Esophagus (tissue), 2 donors: ENCODE measurements at regions not wholly inside any gene's neighbourhood (a gene's known extent, or its start where the extent isn't known, plus 50 kb on each side); places are given as distances from the start of the nearest gene placed in this dataset.
"Not testable (repeated sequence)": the region's sequence is repeated elsewhere in the genome, so short reads cannot be mapped to it uniquely, and the experiment has no call there.

Experiments
- H3K27ac ChIP-seq, 2 donors: one replicate each; pipeline ENCODE4 v1.5.1; 2013; ENCODE audit warnings: low read depth in 2 of 2, mild to moderate bottlenecking in 2 of 2, inconsistent platforms in 1 of 2, low read length in 1 of 2, moderate library complexity in 1 of 2
- H3K27me3 ChIP-seq, 2 donors: one replicate each; pipeline ENCODE4 v1.6.1; 2013; ENCODE audit warnings: low read length in 2 of 2, control low read depth in 1 of 2, mild to moderate bottlenecking in 1 of 2; ENCODE audit not compliant: insufficient read depth in 2 of 2, control insufficient read depth in 1 of 2
- H3K36me3 ChIP-seq, 2 donors: one replicate each; pipeline ENCODE4 v1.6.1; 2013; ENCODE audit warnings: low read length in 1 of 2; ENCODE audit not compliant: control insufficient read depth in 2 of 2, insufficient read depth in 2 of 2
- H3K4me1 ChIP-seq, 2 donors: one replicate each; pipeline ENCODE4 v1.6.1; 2013; ENCODE audit warnings: low read length in 1 of 2; ENCODE audit not compliant: control insufficient read depth in 2 of 2, insufficient read depth in 2 of 2
- H3K4me3 ChIP-seq, 2 donors: one replicate each; pipeline ENCODE4 v1.5.1; 2013; ENCODE audit warnings: low read length in 2 of 2, mild to moderate bottlenecking in 2 of 2, low read depth in 1 of 2, moderate library complexity in 1 of 2
- H3K9me3 ChIP-seq, 2 donors: one replicate each; pipeline ENCODE4 v1.6.1; 2013; ENCODE audit warnings: mild to moderate bottlenecking in 2 of 2, low read depth in 1 of 2, low read length in 1 of 2, moderate library complexity in 1 of 2; ENCODE audit not compliant: control insufficient read depth in 2 of 2, insufficient read depth in 1 of 2
- WGBS, 2 donors: extraction: QIAGEN DNeasy Blood & Tissue Kit; methylation state at CpG; one replicate each; pipeline ENCODE4 v1.1.7; 2013; 5-methylcytosine and 5-hydroxymethylcytosine counted together
- donor health status: healthy with polysubstance abuse.
- donor health status: Bipolar disorder and iron deficiency.

- no peaks in the 10 kb centered on the region for H3K9me3 ChIP-seq
Observed at GRCh38 chr6:6826961-6827360, 238.4 kb downstream of the LY86 start.

DNA sequence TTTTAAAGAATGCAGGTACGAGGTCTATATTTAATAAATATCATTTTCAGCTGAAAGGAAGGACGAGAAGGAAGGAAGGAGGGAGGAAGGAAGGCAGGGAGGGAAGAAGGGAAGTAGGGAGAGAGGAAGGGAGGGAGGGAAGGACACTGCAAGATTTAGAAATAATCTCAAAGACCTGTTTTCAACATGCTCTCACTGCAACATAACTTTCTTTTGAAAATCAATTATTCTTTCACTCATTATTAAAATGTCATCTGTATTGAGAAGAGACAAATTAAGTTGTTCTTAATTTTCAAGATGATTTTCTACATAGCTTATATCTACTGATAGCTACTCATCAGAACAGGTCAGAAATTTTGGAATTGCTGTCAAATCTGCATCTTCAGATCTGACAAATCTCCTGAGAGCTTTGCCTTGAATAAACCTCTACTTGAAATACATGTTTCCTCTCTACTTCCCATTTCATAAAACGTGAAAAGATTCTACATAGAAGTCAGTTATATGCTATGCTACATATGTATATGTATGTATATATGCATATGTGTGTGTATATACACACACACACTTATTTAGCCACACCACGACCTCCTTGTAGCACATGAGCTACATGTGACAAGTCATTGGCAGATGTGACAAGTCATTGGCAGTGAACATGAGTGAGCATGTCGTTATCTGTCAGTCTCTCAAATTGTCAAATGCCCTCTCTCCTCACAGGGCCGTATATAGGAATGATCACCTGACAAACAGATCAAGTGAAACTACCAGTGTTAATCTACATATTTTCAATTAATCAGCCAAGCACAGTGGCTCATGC lies 241.6 kb downstream of the LY86 start:
- Histone ChIP-seq H3K27me3 (no peaks in the 10 kb centered on the region), H3K9me3 (no peaks in the 10 kb centered on the region), H3K4me1 (peaks cover 9 to 12% of the 10 kb centered on the region in 2 donors), H3K36me3 (no peaks in the 10 kb centered on the region), H3K4me3 (no peak overlapping the region), H3K27ac (no peak overlapping the region)
- WGBS, 2 donors, result 69 to 71% methylated on average over 6 of the region's 6 CpGs

More at GRCh38 chr6:6826961-6827360, 238.4 kb downstream of the LY86 start:
- H3K4me3 ChIP-seq, result no peak overlapping the region
- no peaks in the 10 kb centered on the region for H3K27me3 ChIP-seq
- peak overlapping the region in 1 of 2 donors; percentile 45 for H3K27ac ChIP-seq
- H3K36me3 ChIP-seq, result no peaks in the 10 kb centered on the region
- H3K4me1 ChIP-seq, result peaks cover 6 to 13% of the 10 kb centered on the region in 2 donors
- 82 to 93% methylated on average over 10 of the region's 10 CpGs for WGBS, 2 donors

DNA sequence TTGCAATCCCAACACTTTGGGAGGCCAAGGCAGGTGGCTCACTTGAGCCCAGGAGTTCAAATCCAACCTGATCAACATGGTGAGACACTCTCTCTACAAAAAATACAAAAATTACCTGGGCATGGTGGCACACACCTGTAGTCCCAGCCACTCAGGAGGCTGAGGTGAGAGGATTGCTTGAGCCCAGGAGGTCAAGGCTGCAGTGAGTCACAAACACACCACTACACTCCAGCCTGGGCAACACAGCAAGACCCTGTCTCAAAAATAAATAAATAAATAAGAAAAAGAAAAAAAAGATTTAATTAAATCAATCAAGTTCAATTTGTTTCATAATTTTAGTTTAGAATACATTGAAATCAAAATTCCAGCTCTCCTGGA lies 242.2 kb downstream of the LY86 start:
- not testable (repeated sequence) for H3K9me3 ChIP-seq, H3K27ac ChIP-seq

GRCh38 chr6:6832439-6832838 lies 243.9 kb downstream of the LY86 start:
- no peak overlapping the region for H3K27ac ChIP-seq
- H3K4me3 ChIP-seq, result no peak overlapping the region
- H3K27me3 ChIP-seq, result no peaks in the 10 kb centered on the region
- WGBS, 2 donors, result 89 to 93% methylated on average over 4 of the region's 4 CpGs
- peaks cover 3 to 6% of the 10 kb centered on the region in 2 donors for H3K4me1 ChIP-seq
- no peaks in the 10 kb centered on the region for H3K9me3 ChIP-seq
- no peaks in the 10 kb centered on the region for H3K36me3 ChIP-seq

More for the DNA sequence above, 242.2 kb downstream of the LY86 start:
- not testable (repeated sequence) for H3K36me3 ChIP-seq, H3K27me3 ChIP-seq, H3K4me3 ChIP-seq
- H3K4me1 ChIP-seq, result peaks cover 7 to 12% of the 10 kb centered on the region in 2 donors

DNA sequence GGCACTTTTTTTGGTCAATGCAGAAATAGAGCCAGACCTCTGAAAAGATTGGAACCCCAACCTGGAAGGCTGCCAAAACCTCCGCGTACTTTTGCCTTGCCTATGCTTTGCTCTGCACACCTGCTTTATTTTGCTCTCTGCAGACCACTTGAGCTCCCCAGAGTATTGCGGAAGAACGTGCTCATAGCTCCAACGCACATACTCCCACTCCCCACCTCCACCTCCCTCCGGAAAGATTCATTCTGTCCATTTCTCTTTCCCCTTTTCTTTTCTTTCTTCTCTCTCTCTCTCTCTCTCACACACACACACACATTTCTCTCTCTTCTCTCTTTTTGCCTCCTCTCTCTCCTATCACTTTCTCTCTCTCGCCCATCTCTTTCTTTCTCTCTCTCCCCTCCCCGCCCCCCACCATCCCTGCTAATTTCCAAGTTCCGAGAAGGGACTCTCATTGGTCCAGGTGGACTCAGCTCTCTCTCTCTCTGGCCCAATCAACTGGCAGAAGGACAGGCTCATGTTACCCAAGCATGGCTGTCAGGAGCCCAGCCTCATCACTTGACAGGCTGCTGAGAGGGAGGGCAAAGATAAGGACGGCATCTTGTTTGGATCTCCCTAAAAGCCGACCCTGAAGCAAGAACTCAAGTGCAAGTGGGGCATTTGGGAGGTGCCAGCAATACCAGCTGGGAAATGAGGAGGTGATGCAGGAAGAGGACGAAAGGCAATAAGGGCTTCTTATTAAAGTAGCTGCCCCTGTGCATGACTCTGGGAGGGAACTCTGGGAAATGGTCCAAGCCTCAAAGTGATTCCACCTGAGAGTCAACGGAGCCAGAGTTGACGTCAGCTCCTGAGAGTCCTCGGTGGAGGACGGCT lies 246.1 kb downstream of the LY86 start:
- 43 to 47% methylated on average over 16 of the region's 16 CpGs for WGBS, 2 donors
- Histone ChIP-seq H3K36me3 (no peaks in the 10 kb centered on the region), H3K4me3 (no peak overlapping the region), H3K4me1 (peaks cover 3 to 6% of the 10 kb centered on the region in 2 donors), H3K27ac (peak overlapping the region in 1 of 2 donors; percentile 8), H3K9me3 (no peaks in the 10 kb centered on the region), H3K27me3 (no peaks in the 10 kb centered on the region)

DNA sequence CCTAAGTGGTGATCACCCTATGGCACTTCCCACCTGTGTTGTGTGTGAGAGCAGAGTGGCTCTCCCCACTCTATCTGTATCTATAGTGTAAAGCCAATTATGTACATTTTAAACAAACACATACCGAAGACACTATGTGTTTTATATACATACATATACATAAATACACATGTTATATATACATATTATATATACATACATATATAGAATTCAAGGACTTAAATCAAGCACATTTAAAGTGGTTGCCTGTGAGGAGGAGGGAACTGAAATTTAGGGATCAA lies 246.6 kb downstream of the LY86 start:
- 68 to 85% methylated on average over 1 of the region's 1 CpG for WGBS, 2 donors
- H3K27ac ChIP-seq, result peak overlapping the region in 1 of 2 donors; percentile 8
- no peak overlapping the region for H3K4me3 ChIP-seq
- H3K9me3 ChIP-seq, result no peaks in the 10 kb centered on the region
- no peaks in the 10 kb centered on the region for H3K36me3 ChIP-seq
- H3K27me3 ChIP-seq, result no peaks in the 10 kb centered on the region
- peaks cover 3 to 6% of the 10 kb centered on the region in 2 donors for H3K4me1 ChIP-seq

GRCh38 chr6:6836609-6837406 lies 248.3 kb downstream of the LY86 start:
- no peak overlapping the region for H3K27ac ChIP-seq
- H3K27me3 ChIP-seq, result no peaks in the 10 kb centered on the region
- H3K36me3 ChIP-seq, result no peaks in the 10 kb centered on the region
- no peak overlapping the region for H3K4me3 ChIP-seq
- H3K4me1 ChIP-seq, result peaks cover 3 to 9% of the 10 kb centered on the region in 2 donors
- 83 to 87% methylated on average over 3 of the region's 3 CpGs for WGBS, 2 donors
- H3K9me3 ChIP-seq, result no peaks in the 10 kb centered on the region

DNA sequence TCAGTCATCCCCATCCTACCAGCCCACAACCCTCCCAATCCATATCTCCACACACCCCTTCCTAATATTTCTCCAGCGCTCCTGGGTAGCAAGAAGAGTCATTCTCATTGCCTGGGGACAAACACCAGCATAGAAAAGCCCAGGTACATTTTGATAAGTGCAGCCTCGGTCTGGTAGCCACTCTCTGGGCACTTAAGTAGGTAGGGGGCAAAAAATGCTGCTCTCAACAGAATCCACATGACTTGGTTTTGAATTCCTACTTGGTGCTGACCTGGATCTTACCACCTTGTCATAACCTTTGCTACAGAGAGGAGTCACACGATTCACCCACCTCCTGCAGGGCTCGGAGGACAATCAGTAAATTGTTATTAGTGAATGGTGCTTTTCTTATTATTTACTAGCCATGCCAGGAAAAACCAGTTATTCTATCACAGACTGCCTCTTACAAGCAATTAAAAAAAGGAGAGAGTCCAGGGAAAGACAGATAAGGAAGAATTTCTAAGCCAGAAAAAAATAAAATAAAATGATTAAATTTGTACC lies 249.1 kb downstream of the LY86 start:
- 81 to 85% methylated on average over 4 of the region's 4 CpGs for WGBS, 2 donors
- Histone ChIP-seq H3K4me1 (peaks cover 3 to 9% of the 10 kb centered on the region in 2 donors), H3K36me3 (no peaks in the 10 kb centered on the region), H3K4me3 (no peak overlapping the region), H3K27ac (no peak overlapping the region), H3K27me3 (no peaks in the 10 kb centered on the region), H3K9me3 (no peaks in the 10 kb centered on the region)

DNA sequence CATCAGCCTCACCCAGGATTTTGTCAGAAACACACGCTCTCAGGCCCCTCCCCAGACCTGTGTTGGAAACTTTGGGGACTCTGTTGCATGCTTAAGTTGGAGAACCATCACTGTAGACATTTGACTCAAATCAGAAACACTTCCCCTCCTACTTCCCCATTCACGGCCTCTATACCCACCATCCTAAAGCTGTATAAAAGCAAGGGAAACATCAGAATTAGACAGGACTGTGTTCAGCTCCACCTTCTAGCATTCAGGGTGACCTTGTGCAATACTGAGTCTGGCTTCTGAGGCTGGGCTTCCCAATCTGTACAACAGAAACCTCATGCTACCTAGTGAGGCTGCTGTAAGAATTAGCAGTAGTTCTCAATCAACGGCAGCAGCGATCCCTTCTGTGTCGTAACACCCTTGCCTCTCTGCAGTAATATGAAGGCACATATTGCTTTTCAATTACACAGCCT lies 252.3 kb downstream of the LY86 start:
- Histone ChIP-seq H3K36me3 (no peaks in the 10 kb centered on the region), H3K27ac (peak overlapping the region in 1 of 2 donors; percentile 52), H3K4me3 (no peak overlapping the region), H3K27me3 (no peaks in the 10 kb centered on the region), H3K9me3 (no peaks in the 10 kb centered on the region), H3K4me1 (peaks cover 0 to 8% of the 10 kb centered on the region in 2 donors)
- WGBS, 2 donors, result 84 to 85% methylated on average over 5 of the region's 5 CpGs
